Neural cell (in vitro differentiated cells): ENCODE measurements at regions not wholly inside any gene's neighbourhood (a gene's known extent, or its start where the extent isn't known, plus 50 kb on each side); places are given as distances from the start of the nearest gene placed in this dataset.

ENCODE experiments used
- EP300 ChIP-seq: fragments of 450-650 bp; conservative IDR thresholded peaks from 2 replicates; pipeline ENCODE4 v1.6.1; 2014; ENCODE audit warnings: antibody characterized with exemption, mild to moderate bottlenecking, moderate library complexity; ENCODE audit not compliant: poor library complexity, severe bottlenecking
- EZH2 ChIP-seq: fragments of 200-600, 300-800 bp; shearing (Covaris generic), sonication (generic); IDR thresholded peaks from 2 replicates; pipeline ENCODE4 v1.6.1; 2014; ENCODE audit warnings: antibody characterized with exemption, low read length, borderline replicate concordance, mild to moderate bottlenecking; ENCODE audit not compliant: insufficient read depth, poor library complexity, severe bottlenecking
- MXI1 ChIP-seq: fragments of 450-650 bp; conservative IDR thresholded peaks from 2 replicates; pipeline ENCODE4 v1.6.1; 2014; ENCODE audit warnings: antibody characterized with exemption, mild to moderate bottlenecking; ENCODE audit not compliant: poor library complexity, severe bottlenecking
- POLR2AphosphoS5 ChIP-seq: IDR thresholded peaks from 2 replicates; pipeline ENCODE4 v1.6.1; 2012
- REST ChIP-seq: IDR thresholded peaks from 2 replicates; pipeline ENCODE4 v1.6.1; 2012; ENCODE audit warnings: borderline replicate concordance
- TF ChIP-seq, protein P1 (sequence below): fragments of 450-650 bp; IDR thresholded peaks from 2 replicates; pipeline ENCODE4 v1.5.1; 2014; ENCODE audit warnings: antibody characterized with exemption, mild to moderate bottlenecking, moderate library complexity; ENCODE audit not compliant: poor library complexity, severe bottlenecking

DNA sequence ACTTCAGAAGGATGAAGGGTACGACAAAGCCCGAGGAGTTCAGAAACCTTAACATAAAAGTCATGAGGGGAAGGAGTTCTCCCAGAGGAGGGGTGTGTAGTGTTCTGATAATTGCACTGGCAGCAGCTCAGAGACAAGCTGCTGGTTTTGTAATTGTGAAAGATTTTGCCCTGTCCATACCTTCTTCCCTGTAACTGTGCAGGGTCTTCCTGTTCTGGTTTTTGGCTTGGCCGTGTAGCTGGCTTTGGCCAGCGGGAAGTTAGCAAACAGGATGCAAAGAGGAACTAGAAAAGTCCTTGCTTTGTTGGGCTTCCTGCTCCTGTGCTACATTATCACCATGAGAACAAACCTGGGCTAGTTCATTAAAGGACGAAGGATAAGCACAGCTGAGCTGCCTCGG is 160.8 kb downstream of the LPIN1 start:
- TF ChIP-seq, protein P1, sequence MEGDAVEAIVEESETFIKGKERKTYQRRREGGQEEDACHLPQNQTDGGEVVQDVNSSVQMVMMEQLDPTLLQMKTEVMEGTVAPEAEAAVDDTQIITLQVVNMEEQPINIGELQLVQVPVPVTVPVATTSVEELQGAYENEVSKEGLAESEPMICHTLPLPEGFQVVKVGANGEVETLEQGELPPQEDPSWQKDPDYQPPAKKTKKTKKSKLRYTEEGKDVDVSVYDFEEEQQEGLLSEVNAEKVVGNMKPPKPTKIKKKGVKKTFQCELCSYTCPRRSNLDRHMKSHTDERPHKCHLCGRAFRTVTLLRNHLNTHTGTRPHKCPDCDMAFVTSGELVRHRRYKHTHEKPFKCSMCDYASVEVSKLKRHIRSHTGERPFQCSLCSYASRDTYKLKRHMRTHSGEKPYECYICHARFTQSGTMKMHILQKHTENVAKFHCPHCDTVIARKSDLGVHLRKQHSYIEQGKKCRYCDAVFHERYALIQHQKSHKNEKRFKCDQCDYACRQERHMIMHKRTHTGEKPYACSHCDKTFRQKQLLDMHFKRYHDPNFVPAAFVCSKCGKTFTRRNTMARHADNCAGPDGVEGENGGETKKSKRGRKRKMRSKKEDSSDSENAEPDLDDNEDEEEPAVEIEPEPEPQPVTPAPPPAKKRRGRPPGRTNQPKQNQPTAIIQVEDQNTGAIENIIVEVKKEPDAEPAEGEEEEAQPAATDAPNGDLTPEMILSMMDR = no peak
- TF ChIP-seq MXI1 (no peak), REST (no peak), EZH2 (no peak), POLR2AphosphoS5 (no peak), EP300 (no peak)
